GM12878 (cell line): ENCODE measurements at regions not wholly inside any gene's neighbourhood (a gene's known extent, or its start where the extent isn't known, plus 50 kb on each side); places are given as distances from the start of the nearest gene placed in this dataset.

Source experiments
- ATAC-seq: fragments of 200-7000 bp; cut with Tn5 transposase; 3 replicates; pipeline ENCODE4 v1.9.1; 2020; ENCODE audit warnings: mild to moderate bottlenecking, moderate library complexity
- BruUV-seq: library from RNA; stranded (reverse); fragments of 400-500 nt; replicated peaks from 2 replicates; lab custom pipeline; 2021; lab: Mats Ljungman, UMichigan
- CTCF ChIA-PET: fragments of 300-600 bp; sonication (Branson Sonifier 250); formaldehyde crosslinking; extraction: SDS; loops from one replicate; lab custom pipeline; 2021; ENCODE audit warnings: inconsistent platforms; lab: Yijun Ruan, JAX
- POLR2A ChIA-PET: fragments of 350-600 bp; formaldehyde crosslinking; extraction: SDS; loops from one replicate; lab custom pipeline; 2021; ENCODE audit warnings: inconsistent platforms; lab: Charles Lee
- RAD21 ChIA-PET: fragments of 300-600 bp; sonication (Branson Sonifier 250); formaldehyde crosslinking; loops from one replicate; lab custom pipeline; 2023; ENCODE audit warnings: antibody characterized with exemption; ENCODE audit not compliant: unreplicated experiment; lab: Charles Lee
- SMC1A ChIA-PET: fragments of 300-600 bp; sonication (Branson Sonifier 250); formaldehyde crosslinking; loops from one replicate; lab custom pipeline; 2023; ENCODE audit not compliant: unreplicated experiment, uncharacterized antibody; lab: Charles Lee
- DNase-seq: peaks from one replicate; pipeline ENCODE4 v3.0.0-alpha.2; 2011; ENCODE audit warnings: low read depth, low spot score
- FAIRE-seq: peaks from 3 replicates; lab custom pipeline; 2011; peaks lifted over from hg19 to GRCh38; lab: Jason Lieb, UNC
- H2AFZ ChIP-seq: 2 replicates; pipeline ENCODE4 v1.6.0; 2011; ENCODE audit warnings: low read depth, low read length, control low read depth; ENCODE audit not compliant: control insufficient read depth
- H3K27ac ChIP-seq: 2 replicates; pipeline ENCODE4 v1.5.1; 2011; ENCODE audit warnings: control low read depth; ENCODE audit not compliant: control insufficient read depth, insufficient read depth
- H3K27me3 ChIP-seq, 2 experiments: replicated peaks in 1 of 2; 2 replicates each; pipeline versions ENCODE4 v1.6.0 to v1.6.1; 2011; ENCODE audit warnings: low read length in 1 of 2; ENCODE audit not compliant: control insufficient read depth in 2 of 2, insufficient read depth in 2 of 2
- H3K36me3 ChIP-seq, 2 experiments: 2 replicates each; pipeline ENCODE4 v1.5.1; 2011; ENCODE audit warnings: low read length in 1 of 2; ENCODE audit not compliant: control insufficient read depth in 2 of 2, insufficient read depth in 2 of 2
- H3K4me1 ChIP-seq: 2 replicates; pipeline ENCODE4 v1.6.1; 2011; ENCODE audit warnings: mild to moderate bottlenecking, low read length, moderate library complexity, mixed read lengths; ENCODE audit not compliant: control insufficient read depth, insufficient read depth
- H3K4me2 ChIP-seq: 2 replicates; pipeline ENCODE4 v1.6.0; 2011; ENCODE audit warnings: control low read depth; ENCODE audit not compliant: control insufficient read depth, insufficient read depth
- H3K4me3 ChIP-seq: fragments of 200-600 bp; sonication (generic); 2 replicates; pipeline ENCODE4 v1.5.1; 2016
- H3K79me2 ChIP-seq: 2 replicates; pipeline ENCODE4 v1.6.0; 2011; ENCODE audit warnings: low read length; ENCODE audit not compliant: control insufficient read depth, insufficient read depth
- H3K9ac ChIP-seq: 2 replicates; pipeline ENCODE4 v1.8.0; 2011; ENCODE audit warnings: low read length, control low read depth, mixed read lengths; ENCODE audit not compliant: control insufficient read depth, insufficient read depth
- H3K9me3 ChIP-seq: replicated peaks from 3 replicates; pipeline ENCODE4 v1.5.1; 2011; ENCODE audit warnings: mild to moderate bottlenecking, low read length; ENCODE audit not compliant: control insufficient read depth, insufficient read depth
- H4K20me1 ChIP-seq: 2 replicates; pipeline ENCODE4 v1.6.0; 2011; ENCODE audit not compliant: control insufficient read depth, insufficient read depth
- E2F4 ChIP-seq: IDR thresholded peaks from 2 replicates; pipeline ENCODE4 v1.6.1; 2012; ENCODE audit warnings: low read depth, low read length, improper control_type of control experiment
- HDAC2 ChIP-seq: fragments of 200-600 bp; sonication (generic); IDR thresholded peaks from 2 replicates; pipeline ENCODE4 v1.6.1; 2017
- JUND ChIP-seq: IDR thresholded peaks from 2 replicates; pipeline ENCODE4 v1.6.1; 2012; ENCODE audit warnings: low read depth, mild to moderate bottlenecking, low read length, improper control_type of control experiment, moderate library complexity
- POU2F2 ChIP-seq: IDR thresholded peaks from 3 replicates; pipeline ENCODE4 v1.6.1; 2011; ENCODE audit warnings: low read depth, mild to moderate bottlenecking, low read length, borderline replicate concordance
- STAT1 ChIP-seq: fragments of 450-650 bp; conservative IDR thresholded peaks from 2 replicates; pipeline ENCODE4 v1.6.1; 2014; ENCODE audit warnings: antibody characterized with exemption, mild to moderate bottlenecking
- USF1 ChIP-seq: IDR thresholded peaks from 2 replicates; pipeline ENCODE4 v1.6.1; 2011; ENCODE audit warnings: borderline replicate concordance, low read depth, mild to moderate bottlenecking, moderate library complexity, mixed read lengths, low read length; ENCODE audit not compliant: insufficient read depth; ENCODE audit errors: extremely low read length
- ZNF207 ChIP-seq: fragments of 450-650 bp; IDR thresholded peaks from 2 replicates; pipeline ENCODE4 v1.6.1; 2014; ENCODE audit warnings: antibody characterized with exemption, mild to moderate bottlenecking, borderline replicate concordance
- ZNF274 ChIP-seq: IDR thresholded peaks from one replicate; pipeline ENCODE4 v1.8.0; 2011; ENCODE audit not compliant: insufficient read length, insufficient read depth
- ZSCAN29 ChIP-seq: fragments of 450-650 bp; IDR thresholded peaks from 2 replicates; pipeline ENCODE4 v1.6.1; 2017; ENCODE audit warnings: mild to moderate bottlenecking, moderate library complexity
- ZZZ3 ChIP-seq: IDR thresholded peaks from 2 replicates; pipeline ENCODE4 v1.6.1; 2011; ENCODE audit warnings: low read depth; ENCODE audit not compliant: control insufficient read depth, insufficient read length
- WGBS: methylation state at CpG from one replicate; pipeline ENCODE4 v1.1.6; 2016; ENCODE audit warnings: low lambda C conversion rate; ENCODE audit not compliant: insufficient replicate concordance, insufficient coverage; ENCODE audit errors: missing lambda C conversion rate; 5-methylcytosine and 5-hydroxymethylcytosine counted together
- in situ Hi-C: fragments of 300-500 bp; cut with MboI; formaldehyde crosslinking; loops from 9 replicates; pipeline ENCODE4 v1.14.3; 2018; ENCODE audit warnings: mixed read lengths
- intact Hi-C: fragments of 100-400 bp; cut with micrococcal nuclease; formaldehyde crosslinking; loops from one replicate; pipeline ENCODE4 v1.14.2; 2022; ENCODE audit not compliant: unreplicated experiment

GRCh38 chr1:81325397-81325796 lies 475.3 kb upstream of the ADGRL2 start:
- no peak for DNase-seq
- no peak overlapping the region for H3K27ac ChIP-seq
- H3K9me3 ChIP-seq, result no peaks in the 10 kb centered on the region
- in situ Hi-C loops (no loop called here), intact Hi-C loops (no loop called here)
- RAD21 ChIA-PET, result no interaction called here
- FAIRE-seq, result no peak
- no peak overlapping the region for H2AFZ ChIP-seq
- no peaks in the 10 kb centered on the region for H3K36me3 ChIP-seq
- no TSS peak for BruUV-seq
- ATAC-seq, result no peak
- H3K79me2 ChIP-seq, result no peaks in the 10 kb centered on the region
- H3K4me2 ChIP-seq, result no peak overlapping the region
- no peaks in the 10 kb centered on the region for H3K27me3 ChIP-seq
- H3K4me3 ChIP-seq, result no peak overlapping the region
- CTCF ChIA-PET, result no interaction called here
- H3K9ac ChIP-seq, result no peak overlapping the region
- TF ChIP-seq USF1 (no peak), ZSCAN29 (no peak), E2F4 (no peak), ZZZ3 (no peak), JUND (no peak), HDAC2 (no peak), STAT1 (no peak), ZNF274 (no peak), ZNF207 (no peak), POU2F2 (no peak)
- H4K20me1 ChIP-seq, result no peaks in the 10 kb centered on the region
- SMC1A ChIA-PET, result no interaction called here
- POLR2A ChIA-PET, result no interaction called here
- WGBS, result 13% methylated on average over 3 of the region's 3 CpGs
- H3K4me1 ChIP-seq, result no peaks in the 10 kb centered on the region
